DND-41 (cell line): ENCODE measurements at regions not wholly inside any gene's neighbourhood (a gene's known extent, or its start where the extent isn't known, plus 50 kb on each side); places are given as distances from the start of the nearest gene placed in this dataset.

Source experiments
- CTCF ChIP-seq: IDR thresholded peaks from 2 replicates; pipeline ENCODE4 v1.5.1; 2012; ENCODE audit warnings: borderline replicate concordance, low read length, moderate library complexity, mild to moderate bottlenecking; ENCODE audit not compliant: poor library complexity, severe bottlenecking; ENCODE audit errors: extremely low read depth
- EZH2 ChIP-seq: IDR thresholded peaks from 3 replicates; pipeline ENCODE4 v1.6.1; 2012; ENCODE audit warnings: borderline replicate concordance, low read depth, mild to moderate bottlenecking, moderate library complexity, low read length, inconsistent platforms; ENCODE audit not compliant: severe bottlenecking

DNA sequence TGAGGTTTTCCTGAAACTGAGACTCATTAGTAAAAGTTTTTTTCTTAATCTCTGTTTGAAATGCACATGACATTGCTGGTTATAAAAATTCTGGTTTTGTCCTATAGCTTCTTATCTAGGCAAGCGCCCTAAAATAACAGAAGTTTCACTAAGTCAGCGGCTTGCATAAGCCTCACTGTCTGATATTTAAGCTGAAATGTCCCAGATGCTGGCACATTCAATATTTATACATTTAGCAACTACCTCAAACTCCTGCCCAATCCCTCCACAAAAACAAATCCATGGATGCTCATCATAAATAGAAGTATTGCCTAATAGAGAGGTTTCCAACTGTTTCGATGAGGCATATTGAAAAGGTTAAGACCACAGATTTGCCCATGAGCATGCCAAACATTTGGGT, 83.1 kb upstream of the EGR2 start:
- TF ChIP-seq CTCF (no peak), EZH2 (no peak)
